Chondrocyte (in vitro differentiated cells): ENCODE measurements at regions not wholly inside any gene's neighbourhood (a gene's known extent, or its start where the extent isn't known, plus 50 kb on each side); places are given as distances from the start of the nearest gene placed in this dataset.
"Not testable (repeated sequence)": the region's sequence is repeated elsewhere in the genome, so short reads cannot be mapped to it uniquely, and the experiment has no call there.

Experiments used
- DNase-seq: peaks from one replicate; pipeline ENCODE4 v3.0.0; 2021; ENCODE audit warnings: mixed read lengths, low spot score
- H3K27ac Mint-ChIP-seq: one replicate; pipeline ENCODE4 v1.8.0; 2021; ENCODE audit warnings: mild to moderate bottlenecking, moderate library complexity, mixed read lengths; ENCODE audit not compliant: unreplicated experiment
- H3K27me3 Mint-ChIP-seq: 2 replicates; pipeline ENCODE4 v1.8.0; 2021; ENCODE audit warnings: low read depth, mixed read lengths
- H3K36me3 Mint-ChIP-seq: 2 replicates; pipeline ENCODE4 v1.8.0; 2021; ENCODE audit warnings: low read depth, mixed read lengths
- H3K4me1 Mint-ChIP-seq: 2 replicates; pipeline ENCODE4 v1.8.0; 2021; ENCODE audit warnings: low read depth, mild to moderate bottlenecking, mixed read lengths
- H3K4me3 Mint-ChIP-seq: one replicate; pipeline ENCODE4 v1.8.0; 2021; ENCODE audit warnings: mild to moderate bottlenecking, moderate library complexity, mixed read lengths; ENCODE audit not compliant: unreplicated experiment
- H3K9me3 Mint-ChIP-seq: 2 replicates; pipeline ENCODE4 v1.8.0; 2021; ENCODE audit warnings: low read depth, mixed read lengths
- CTCF ChIP-seq: fragments of 200-600 bp; sonication (generic); IDR thresholded peaks from 2 replicates; pipeline ENCODE4 v1.5.0; 2021; ENCODE audit warnings: antibody characterized with exemption, mild to moderate bottlenecking, moderate library complexity

GRCh38 chr5:154653418-154653763 is 101.8 kb upstream of the LARP1 start:
- no peaks in the 10 kb centered on the region for H3K36me3 Mint-ChIP-seq
- DNase-seq: peak; percentile 65
- H3K4me1 Mint-ChIP-seq: peaks cover 5% of the 10 kb centered on the region
- H3K4me3 Mint-ChIP-seq: no peak overlapping the region
- TF ChIP-seq CTCF: no peak
- H3K9me3 Mint-ChIP-seq: no peaks in the 10 kb centered on the region
- no peaks in the 10 kb centered on the region for H3K27me3 Mint-ChIP-seq
- no peak overlapping the region for H3K27ac Mint-ChIP-seq

DNA sequence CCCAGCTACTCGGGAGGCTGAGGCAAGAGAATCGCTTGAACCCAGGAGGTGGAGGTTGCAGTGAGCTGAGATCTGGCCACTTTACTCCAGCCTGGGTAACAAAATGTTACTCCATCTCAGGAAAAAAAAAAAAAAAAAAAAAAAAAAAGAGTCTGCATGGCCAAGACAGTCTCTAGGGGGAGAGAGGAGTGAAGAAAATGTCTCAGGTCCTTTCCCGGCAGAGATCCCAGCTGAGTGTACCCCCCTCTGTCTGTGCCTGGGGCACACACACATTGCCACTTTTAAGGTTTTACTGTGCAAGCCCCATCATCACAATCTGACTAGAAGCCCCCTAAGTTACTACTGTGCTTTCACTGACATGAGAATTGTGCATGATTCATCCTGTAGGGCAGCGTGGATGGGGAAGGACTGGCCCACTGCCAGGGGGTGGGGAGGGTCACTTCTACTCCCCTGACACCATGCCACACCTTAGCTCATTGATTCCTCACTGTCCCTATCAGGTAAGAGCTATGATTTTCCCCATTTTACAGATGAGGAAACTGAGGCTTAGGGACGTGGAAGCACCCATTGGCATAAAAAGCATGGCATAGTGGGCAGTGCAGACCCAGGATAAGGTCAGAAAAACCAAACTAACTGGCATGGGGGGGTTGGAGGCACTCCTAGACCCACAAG is 102.3 kb upstream of the LARP1 start:
- peak; percentile 30 for DNase-seq
- peak; percentile 17 for TF ChIP-seq CTCF
- Mint-ChIP-seq H3K27ac (no peak overlapping the region), H3K36me3 (no peaks in the 10 kb centered on the region), H3K4me3 (no peak overlapping the region), H3K4me1 (peaks cover 5% of the 10 kb centered on the region), H3K9me3 (no peaks in the 10 kb centered on the region), H3K27me3 (no peaks in the 10 kb centered on the region)

- not testable (repeated sequence) for H3K27me3 Mint-ChIP-seq, H3K27ac Mint-ChIP-seq, H3K4me3 Mint-ChIP-seq, H3K36me3 Mint-ChIP-seq, H3K9me3 Mint-ChIP-seq
- H3K4me1 Mint-ChIP-seq: peaks cover 12% of the 10 kb centered on the region
- peak; percentile 18 for DNase-seq
Measured at GRCh38 chr5:154651795-154652194, 103.4 kb upstream of the LARP1 start.

GRCh38 chr5:154648706-154649105 is 106.5 kb upstream of the LARP1 start:
- Mint-ChIP-seq H3K4me3 (no peak overlapping the region), H3K27ac (no peak overlapping the region), H3K4me1 (peaks cover 7% of the 10 kb centered on the region), H3K27me3 (peaks cover 9% of the 10 kb centered on the region), H3K9me3 (peaks cover 4% of the 10 kb centered on the region), H3K36me3 (no peaks in the 10 kb centered on the region)
- peak; percentile 34 for DNase-seq
- no peak for TF ChIP-seq CTCF

DNA sequence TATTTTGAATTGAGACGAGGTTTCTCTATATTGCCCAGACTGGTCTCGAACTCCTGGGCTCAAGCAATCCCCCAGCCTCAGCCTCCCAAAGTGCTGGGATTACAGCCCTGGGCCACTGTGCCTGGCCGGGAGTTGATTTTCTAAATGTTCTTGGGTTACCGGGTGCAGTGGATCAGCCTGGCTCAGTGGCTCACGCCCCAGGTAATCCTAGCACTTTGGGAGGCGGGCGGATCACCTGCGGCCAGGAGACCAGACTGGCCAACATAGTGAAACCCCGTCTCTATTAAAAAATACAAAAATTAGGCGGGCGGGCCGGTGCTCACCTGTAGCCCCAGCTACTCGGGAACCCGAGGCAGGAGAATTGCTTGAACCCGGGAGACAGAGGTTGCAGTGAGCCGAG is 106.9 kb upstream of the LARP1 start:
- peaks cover 7% of the 10 kb centered on the region for H3K4me1 Mint-ChIP-seq
- H3K36me3 Mint-ChIP-seq: no peaks in the 10 kb centered on the region
- DNase-seq: peak; percentile 60
- H3K27ac Mint-ChIP-seq: no peak overlapping the region
- H3K4me3 Mint-ChIP-seq: no peak overlapping the region
- peaks cover 9% of the 10 kb centered on the region for H3K27me3 Mint-ChIP-seq
- peaks cover 9% of the 10 kb centered on the region for H3K9me3 Mint-ChIP-seq
- no peak for TF ChIP-seq CTCF

DNA sequence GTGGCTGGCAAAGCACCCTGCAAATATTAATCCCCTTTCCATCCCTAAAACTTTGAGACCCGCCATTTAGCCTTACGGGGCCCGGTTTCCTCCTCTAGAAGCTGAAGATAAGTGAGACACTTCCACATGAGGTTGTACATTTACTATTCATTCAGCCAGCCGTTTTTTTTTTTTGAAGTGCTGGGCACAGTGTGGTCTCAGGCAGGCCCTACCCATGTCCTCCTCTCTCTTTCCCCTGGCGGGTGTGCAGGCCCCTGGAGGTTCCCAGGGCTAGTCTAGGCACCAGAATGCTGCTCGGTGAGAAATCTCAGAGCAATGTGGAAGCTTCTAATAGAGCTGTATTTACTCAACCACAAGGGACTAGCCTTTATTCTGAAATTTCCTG is 107.4 kb upstream of the LARP1 start:
- no peak overlapping the region for H3K4me3 Mint-ChIP-seq
- peaks cover 11% of the 10 kb centered on the region for H3K9me3 Mint-ChIP-seq
- no peaks in the 10 kb centered on the region for H3K36me3 Mint-ChIP-seq
- peaks cover 9% of the 10 kb centered on the region for H3K27me3 Mint-ChIP-seq
- DNase-seq: peak; percentile 19
- no peak for TF ChIP-seq CTCF
- no peak overlapping the region for H3K27ac Mint-ChIP-seq
- H3K4me1 Mint-ChIP-seq: peaks cover 7% of the 10 kb centered on the region
